WTC11 (cell line): ENCODE measurements at regions not wholly inside any gene's neighbourhood (a gene's known extent, or its start where the extent isn't known, plus 50 kb on each side); places are given as distances from the start of the nearest gene placed in this dataset.

ENCODE experiments used
- CTCF ChIP-seq: fragments of 200-600 bp; IDR thresholded peaks from 2 replicates; pipeline ENCODE4 v1.8.0; 2022; ENCODE audit warnings: antibody characterized with exemption
- KAT7 ChIP-seq: sonication (generic); formaldehyde crosslinking; IDR thresholded peaks from 2 replicates; pipeline ENCODE4 v1.8.1; 2023; ENCODE audit warnings: missing genetic modification reagents, mild to moderate bottlenecking, borderline replicate concordance
- NR2C2 ChIP-seq: sonication (generic); formaldehyde crosslinking; IDR thresholded peaks from 2 replicates; pipeline ENCODE4 v1.8.0; 2022; ENCODE audit warnings: mild to moderate bottlenecking, missing genetic modification reagents
- OVOL2 ChIP-seq: fragments of 250-450 bp; sonication (Bioruptor Pico); IDR thresholded peaks from 2 replicates; pipeline ENCODE4 v1.9.0; 2021; ENCODE audit warnings: mild to moderate bottlenecking, borderline replicate concordance
- TEAD4 ChIP-seq: sonication (generic); formaldehyde crosslinking; IDR thresholded peaks from 2 replicates; pipeline ENCODE4 v1.8.0; 2022; ENCODE audit warnings: mild to moderate bottlenecking, missing genetic modification reagents

GRCh38 chr4:54173281-54173912 is 55.7 kb upstream of the PDGFRA start:
- TF ChIP-seq NR2C2 = no peak
- TF ChIP-seq CTCF = no peak
- TF ChIP-seq KAT7 (CRISPR knock-in tag) = no peak
- no peak for TF ChIP-seq TEAD4 (CRISPR knock-in tag)
- no peak for TF ChIP-seq OVOL2 (CRISPR knock-in tag)
